ENCODE measurements at regions not wholly inside any gene's neighbourhood (a gene's known extent, or its start where the extent isn't known, plus 50 kb on each side); places are given as distances from the start of the nearest gene placed in this dataset.
"Not testable (repeated sequence)": the region's sequence is repeated elsewhere in the genome, so short reads cannot be mapped to it uniquely, and the experiment has no call there.

- no peak for DNase-seq
Measured at GRCh38 chr3:110849064-110849463, 222.6 kb upstream of the NECTIN3 start.

- no peak for DNase-seq
Measured at GRCh38 chr3:110851736-110852135, 219.9 kb upstream of the NECTIN3 start.

GRCh38 chr3:110855207-110855606 lies 216.4 kb upstream of the NECTIN3 start:
- no peak for DNase-seq

- no peak for DNase-seq
Measured at GRCh38 chr3:110856916-110857315, 214.7 kb upstream of the NECTIN3 start.

- no peak for DNase-seq
Measured at GRCh38 chr3:110858549-110858948, 213.1 kb upstream of the NECTIN3 start.

GRCh38 chr3:110859336-110859735 lies 212.3 kb upstream of the NECTIN3 start:
- no peak for DNase-seq

GRCh38 chr3:110859993-110860392 lies 211.6 kb upstream of the NECTIN3 start:
- DNase-seq = no peak

- DNase-seq = no peak
Measured at GRCh38 chr3:110865934-110866333, 205.7 kb upstream of the NECTIN3 start.

GRCh38 chr3:110868106-110868505 lies 203.5 kb upstream of the NECTIN3 start:
- DNase-seq = no peak

GRCh38 chr3:110869736-110870135 lies 201.9 kb upstream of the NECTIN3 start:
- DNase-seq = no peak

GRCh38 chr3:110871869-110872268 lies 199.7 kb upstream of the NECTIN3 start:
- no peak for DNase-seq

- no peak for DNase-seq
Measured at GRCh38 chr3:110878692-110879091, 192.9 kb upstream of the NECTIN3 start.

GRCh38 chr3:110881069-110881468 lies 190.5 kb upstream of the NECTIN3 start:
- peak in 1 of 5 experiments; percentile 41 for DNase-seq

- DNase-seq = no peak
Measured at GRCh38 chr3:110886222-110886893, 185.3 kb upstream of the NECTIN3 start.

- no peak for DNase-seq
Measured at GRCh38 chr3:110887176-110887575, 184.4 kb upstream of the NECTIN3 start.

GRCh38 chr3:110888625-110889375 lies 182.8 kb upstream of the NECTIN3 start:
- DNase-seq = not testable (repeated sequence)

- DNase-seq = not testable (repeated sequence)
Measured at GRCh38 chr3:110889376-110889699, 182.3 kb upstream of the NECTIN3 start.

- DNase-seq = no peak
Measured at GRCh38 chr3:110894574-110894973, 177.0 kb upstream of the NECTIN3 start.

- DNase-seq = no peak
Measured at GRCh38 chr3:110895054-110895453, 176.6 kb upstream of the NECTIN3 start.

- no peak for DNase-seq
Measured at GRCh38 chr3:110897046-110897445, 174.6 kb upstream of the NECTIN3 start.

GRCh38 chr3:110900576-110900975 lies 171.0 kb upstream of the NECTIN3 start:
- no peak for DNase-seq

GRCh38 chr3:110901536-110901935 lies 170.1 kb upstream of the NECTIN3 start:
- no peak for DNase-seq

- no peak for DNase-seq
Measured at GRCh38 chr3:110902453-110903085, 169.0 kb upstream of the NECTIN3 start.

All from T-helper 2 cell (primary cell).